ENCODE measurements at regions not wholly inside any gene's neighbourhood (a gene's known extent, or its start where the extent isn't known, plus 50 kb on each side); places are given as distances from the start of the nearest gene placed in this dataset.

- intact Hi-C loops (cut with DNase I) = no loop called here
- 90 to 96% methylated on average over 3 of the region's 3 CpGs for WGBS, 2 donors
- TF ChIP-seq POLR2A (IDR thresholded peaks at IDR 0.05) = no peak
- TF ChIP-seq, protein P1, sequence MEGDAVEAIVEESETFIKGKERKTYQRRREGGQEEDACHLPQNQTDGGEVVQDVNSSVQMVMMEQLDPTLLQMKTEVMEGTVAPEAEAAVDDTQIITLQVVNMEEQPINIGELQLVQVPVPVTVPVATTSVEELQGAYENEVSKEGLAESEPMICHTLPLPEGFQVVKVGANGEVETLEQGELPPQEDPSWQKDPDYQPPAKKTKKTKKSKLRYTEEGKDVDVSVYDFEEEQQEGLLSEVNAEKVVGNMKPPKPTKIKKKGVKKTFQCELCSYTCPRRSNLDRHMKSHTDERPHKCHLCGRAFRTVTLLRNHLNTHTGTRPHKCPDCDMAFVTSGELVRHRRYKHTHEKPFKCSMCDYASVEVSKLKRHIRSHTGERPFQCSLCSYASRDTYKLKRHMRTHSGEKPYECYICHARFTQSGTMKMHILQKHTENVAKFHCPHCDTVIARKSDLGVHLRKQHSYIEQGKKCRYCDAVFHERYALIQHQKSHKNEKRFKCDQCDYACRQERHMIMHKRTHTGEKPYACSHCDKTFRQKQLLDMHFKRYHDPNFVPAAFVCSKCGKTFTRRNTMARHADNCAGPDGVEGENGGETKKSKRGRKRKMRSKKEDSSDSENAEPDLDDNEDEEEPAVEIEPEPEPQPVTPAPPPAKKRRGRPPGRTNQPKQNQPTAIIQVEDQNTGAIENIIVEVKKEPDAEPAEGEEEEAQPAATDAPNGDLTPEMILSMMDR (IDR thresholded peaks at IDR 0.05) = no peak
These were observed 92.7 kb downstream of the EDN3 start for GRCh38 chr20:59393142-59393541.

GRCh38 chr20:59395729-59396128 lies 95.3 kb downstream of the EDN3 start:
- Histone ChIP-seq H3K4me3 (replicated peaks in 1 of 3) (no peak overlapping the region), H3K27ac (no peak overlapping the region), H3K36me3 (no peaks in the 10 kb centered on the region), H3K27me3 (no peaks in the 10 kb centered on the region), H3K9me3 (no peaks in the 10 kb centered on the region), H3K4me1 (peaks cover 6 to 8% of the 10 kb centered on the region in 2 donors)
- TF ChIP-seq, protein P1 (IDR thresholded peaks at IDR 0.05) = no peak
- no peak for TF ChIP-seq POLR2A (IDR thresholded peaks at IDR 0.05)
- no peak for DNase-seq
- intact Hi-C loops (cut with DNase I) = no loop called here
- WGBS, 2 donors = 87 to 94% methylated on average over 6 of the region's 6 CpGs

More at GRCh38 chr20:59393142-59393541, 92.7 kb downstream of the EDN3 start:
- no peaks in the 10 kb centered on the region for H3K27me3 ChIP-seq
- H3K9me3 ChIP-seq = no peaks in the 10 kb centered on the region
- no peak overlapping the region for H3K4me3 ChIP-seq (replicated peaks in 1 of 3)
- DNase-seq = no peak
- H3K4me1 ChIP-seq = no peaks in the 10 kb centered on the region
- H3K27ac ChIP-seq = no peak overlapping the region
- H3K36me3 ChIP-seq = no peaks in the 10 kb centered on the region

DNA sequence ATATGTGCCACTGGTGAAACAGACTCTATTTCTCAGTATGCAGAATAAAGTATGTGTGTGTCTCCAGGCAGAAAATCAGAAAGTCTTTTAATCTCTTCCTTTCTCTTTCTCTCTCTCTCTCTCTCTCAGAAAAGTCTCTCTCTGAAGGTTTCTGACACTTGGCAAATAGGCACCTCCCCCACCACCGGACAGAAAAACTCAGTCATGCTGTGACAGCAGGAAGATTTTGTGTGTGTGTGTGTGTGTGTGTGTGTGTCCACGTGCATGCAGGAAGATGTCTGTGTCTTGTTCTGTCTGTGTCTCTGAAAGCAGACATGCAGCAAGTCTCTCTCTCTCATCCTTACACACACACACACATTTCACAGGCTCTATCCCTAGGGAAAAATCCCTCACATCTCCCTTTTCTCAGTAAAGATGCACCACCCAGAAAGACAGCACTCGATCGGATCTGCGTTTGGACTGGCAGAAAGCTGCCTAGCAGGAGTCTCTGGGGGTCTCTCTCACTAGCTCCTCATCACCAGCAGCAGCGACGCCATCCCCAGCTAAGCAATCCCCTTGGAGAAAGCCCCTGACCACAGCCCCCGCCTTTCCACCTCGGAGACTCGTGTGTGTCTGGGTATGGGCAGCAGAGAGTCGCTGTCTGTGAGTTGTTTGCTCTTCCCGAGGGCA lies 98.3 kb downstream of the EDN3 start:
- H3K4me1 ChIP-seq = peaks cover 19 to 25% of the 10 kb centered on the region in 2 donors
- 38 to 40% methylated on average over 12 of the region's 12 CpGs for WGBS, 2 donors
- no peaks in the 10 kb centered on the region for H3K9me3 ChIP-seq
- intact Hi-C loops (cut with DNase I) = no loop called here
- TF ChIP-seq, protein P1 (IDR thresholded peaks at IDR 0.05) = no peak
- TF ChIP-seq POLR2A (IDR thresholded peaks at IDR 0.05) = no peak
- H3K27me3 ChIP-seq = no peaks in the 10 kb centered on the region
- H3K4me3 ChIP-seq (replicated peaks in 1 of 3) = no peak overlapping the region
- H3K27ac ChIP-seq = peak overlapping the region; percentile 59 to 90 (median 82)
- peak; percentile 37 to 70 for DNase-seq
- H3K36me3 ChIP-seq = no peaks in the 10 kb centered on the region

DNA sequence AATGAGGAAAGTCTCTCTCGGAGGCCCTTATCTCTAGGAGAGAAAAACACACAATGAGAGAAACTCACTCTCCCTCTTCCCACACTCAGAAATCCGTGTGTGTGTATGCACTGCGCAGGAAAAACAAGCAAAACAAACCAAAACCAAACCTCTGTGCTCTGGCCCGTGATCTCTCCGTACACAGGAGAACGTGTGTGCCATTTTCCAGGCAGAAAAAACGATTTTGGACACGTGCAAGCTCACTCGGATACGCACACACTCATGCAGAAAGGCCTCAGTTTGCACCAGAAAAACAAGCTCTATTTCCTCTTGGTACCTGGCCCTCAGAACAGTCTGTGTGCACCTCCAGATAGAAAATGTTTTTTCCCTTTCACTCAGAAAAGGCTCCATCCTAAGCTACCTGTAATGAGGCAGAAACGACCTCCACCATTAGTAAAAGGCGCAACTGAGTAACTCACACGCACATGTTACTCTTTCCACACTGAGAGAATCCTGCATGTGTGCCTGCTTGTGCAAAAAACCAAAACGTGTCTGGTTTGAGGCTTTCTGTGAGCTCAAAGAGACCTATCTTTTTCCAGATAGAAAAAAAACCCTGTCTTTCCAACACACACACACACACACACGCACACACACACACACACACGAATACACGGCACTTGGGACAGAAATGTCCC lies 99.2 kb downstream of the EDN3 start:
- Histone ChIP-seq H3K36me3 (no peaks in the 10 kb centered on the region), H3K27me3 (no peaks in the 10 kb centered on the region), H3K4me3 (replicated peaks in 1 of 3) (no peak overlapping the region), H3K27ac (peak overlapping the region; percentile 59 to 90 (median 82)), H3K4me1 (peaks cover 19 to 32% of the 10 kb centered on the region in 2 donors), H3K9me3 (no peaks in the 10 kb centered on the region)
- DNase-seq = peak; percentile 65
- peak in 1 of 2 donors; percentile 33 for TF ChIP-seq POLR2A (IDR thresholded peaks at IDR 0.05)
- TF ChIP-seq, protein P1 (IDR thresholded peaks at IDR 0.05) = no peak
- WGBS, 2 donors = 33 to 40% methylated on average over 17 of the region's 17 CpGs
- intact Hi-C loops (cut with DNase I) = loop anchor here (10.0 kb wide), 2 partner anchors 55 to 175 kb away; no protein-coding TSS in a partner anchor

DNA sequence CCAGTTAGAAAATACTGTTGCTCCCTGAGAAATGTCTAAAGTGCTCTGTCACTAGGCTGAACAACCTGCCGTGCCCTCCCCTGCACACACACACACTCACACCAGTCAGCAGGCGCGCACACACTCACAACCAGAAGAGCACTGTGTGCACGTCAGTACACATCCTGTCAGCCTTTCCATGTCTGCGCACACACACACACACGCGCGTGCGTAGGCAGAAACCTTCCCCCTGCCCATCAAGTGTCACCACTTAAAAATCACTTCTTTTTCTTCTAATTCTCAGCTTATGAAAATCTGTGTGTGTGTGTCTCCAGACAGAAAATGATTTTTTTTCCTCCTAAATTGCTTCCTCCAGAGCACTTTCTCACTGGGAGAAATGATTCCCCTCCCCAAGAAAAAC lies 100.3 kb downstream of the EDN3 start:
- intact Hi-C loops (cut with DNase I) = loop anchor here (10.0 kb wide), 2 partner anchors 54 to 176 kb away; no protein-coding TSS in a partner anchor
- Histone ChIP-seq H3K27ac (peak overlapping the region in 2 of 3 donors; percentile 12 to 90), H3K27me3 (no peaks in the 10 kb centered on the region), H3K4me3 (replicated peaks in 1 of 3) (no peak overlapping the region), H3K9me3 (no peaks in the 10 kb centered on the region), H3K36me3 (no peaks in the 10 kb centered on the region), H3K4me1 (peaks cover 19 to 32% of the 10 kb centered on the region in 2 donors)
- peak in 1 of 2 donors; percentile 19 for DNase-seq
- WGBS, 2 donors = 63 to 65% methylated on average over 9 of the region's 9 CpGs
- TF ChIP-seq, protein P1 (IDR thresholded peaks at IDR 0.05) = no peak
- TF ChIP-seq POLR2A (IDR thresholded peaks at IDR 0.05) = no peak

Measured in thyroid gland (tissue), 4 donors.